ENCODE measurements at regions not wholly inside any gene's neighbourhood (a gene's known extent, or its start where the extent isn't known, plus 50 kb on each side); places are given as distances from the start of the nearest gene placed in this dataset.

DNA sequence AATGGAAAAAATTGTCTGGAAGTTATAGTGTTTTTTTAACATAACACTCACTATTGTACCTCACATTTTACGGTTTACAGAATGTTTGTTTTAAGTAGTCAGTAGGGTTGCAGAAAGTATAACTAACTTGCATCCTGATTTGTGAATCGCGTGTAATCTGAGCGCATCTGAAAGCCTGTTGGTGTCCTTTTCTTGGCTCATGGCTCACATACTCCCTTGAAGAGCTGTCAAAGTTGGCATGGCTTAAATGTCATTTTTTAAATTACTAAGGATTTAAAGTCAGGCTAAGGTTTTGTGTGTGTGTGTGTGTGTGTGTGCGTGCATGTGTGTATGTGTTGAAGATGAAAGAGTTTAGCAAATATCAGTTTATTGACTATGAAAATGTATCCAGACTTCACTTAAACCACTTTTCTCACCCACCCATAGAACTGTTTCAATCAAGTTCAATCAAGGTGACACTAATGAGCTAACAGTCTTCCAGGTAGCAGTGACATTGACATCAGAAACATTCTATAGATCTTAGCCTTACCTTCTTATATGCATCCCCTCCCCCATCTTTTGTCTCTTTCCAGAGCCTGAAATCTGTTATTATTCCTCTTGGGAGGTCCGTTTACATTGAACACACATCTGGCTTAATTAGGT, 480.4 kb upstream of the SGCG start:
- peak in 1 of 2 donors; percentile 28 for DNase-seq (ENCODE audit: low read depth in 2 of 2)
- Histone ChIP-seq H4K20me1 (ENCODE audit: control insufficient read depth, extremely low read depth, insufficient read depth, low read length) (no peaks in the 10 kb centered on the region), H3K27me3 (ENCODE audit: control insufficient read depth, insufficient read depth, low read length) (no peaks in the 10 kb centered on the region), H3K79me2 (ENCODE audit: control insufficient read depth, insufficient read depth, low read length) (no peaks in the 10 kb centered on the region), H3K4me3 (replicated peaks in 1 of 4; ENCODE audit: control extremely low read depth in 1 of 4, insufficient read depth in 1 of 4, low read depth in 3 of 4, low read length in 4 of 4) (no peak overlapping the region), H2AFZ (ENCODE audit: low read length) (no peak overlapping the region), H3K4me2 (ENCODE audit: extremely low read depth, insufficient read depth, low read length) (no peak overlapping the region), H3K9me3 (ENCODE audit: control insufficient read depth, insufficient read depth, low read depth, low read length) (no peaks in the 10 kb centered on the region), H3K36me3 (ENCODE audit: control insufficient read depth, insufficient read depth, low read length) (no peaks in the 10 kb centered on the region), H3K27ac (ENCODE audit: insufficient read depth, low read length) (no peak overlapping the region), H3K4me1 (ENCODE audit: control insufficient read depth, extremely low read depth, insufficient read depth, low read length) (no peaks in the 10 kb centered on the region), H3K9ac (ENCODE audit: insufficient read depth, low read length) (no peak overlapping the region)
- TF ChIP-seq EZH2 (IDR thresholded peaks at IDR 0.05; ENCODE audit: low read length, missing control alignments), result no peak
- no peak for TF ChIP-seq CTCF (conservative IDR thresholded peaks at IDR 0.05 in 1 of 2, IDR thresholded peaks at IDR 0.05 in 1 of 2; ENCODE audit: low read depth in 1 of 2, low read length in 2 of 2)

DNA sequence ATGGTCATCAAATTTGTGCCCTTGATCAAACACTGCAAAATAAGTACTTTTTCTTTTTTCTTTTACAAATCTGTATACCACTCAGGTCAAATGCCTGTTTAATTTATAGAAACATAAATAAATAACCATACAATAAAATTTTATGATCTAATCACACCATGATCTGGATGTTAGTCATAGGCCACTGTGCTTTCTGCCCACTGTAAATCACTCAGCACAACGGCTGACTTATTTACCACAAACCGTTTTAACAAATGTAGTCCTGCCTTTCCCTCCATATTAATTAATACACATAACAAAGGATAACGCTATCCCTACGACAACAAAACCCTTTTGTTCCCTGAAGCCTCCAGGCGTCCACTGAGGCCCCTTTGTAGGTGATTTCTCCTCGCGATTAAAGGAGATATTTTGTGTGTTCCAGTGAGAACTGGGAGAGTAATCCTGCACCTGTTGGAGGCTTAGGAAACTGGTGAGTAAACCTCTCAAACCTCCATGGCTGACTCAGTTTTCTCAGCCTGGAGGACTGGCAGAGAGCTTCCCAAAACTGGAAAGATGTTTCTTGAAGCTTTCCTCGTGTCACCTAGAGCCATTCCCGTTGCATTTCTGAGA, 477.1 kb upstream of the SGCG start:
- Histone ChIP-seq H3K27me3 (ENCODE audit: control insufficient read depth, insufficient read depth, low read length) (no peaks in the 10 kb centered on the region), H3K4me3 (replicated peaks in 1 of 4; ENCODE audit: control extremely low read depth in 1 of 4, insufficient read depth in 1 of 4, low read depth in 3 of 4, low read length in 4 of 4) (no peak overlapping the region), H3K79me2 (ENCODE audit: control insufficient read depth, insufficient read depth, low read length) (no peaks in the 10 kb centered on the region), H3K4me1 (ENCODE audit: control insufficient read depth, extremely low read depth, insufficient read depth, low read length) (no peaks in the 10 kb centered on the region), H3K36me3 (ENCODE audit: control insufficient read depth, insufficient read depth, low read length) (no peaks in the 10 kb centered on the region), H3K27ac (ENCODE audit: insufficient read depth, low read length) (no peak overlapping the region), H3K9ac (ENCODE audit: insufficient read depth, low read length) (no peak overlapping the region), H2AFZ (ENCODE audit: low read length) (no peak overlapping the region), H4K20me1 (ENCODE audit: control insufficient read depth, extremely low read depth, insufficient read depth, low read length) (no peaks in the 10 kb centered on the region), H3K9me3 (ENCODE audit: control insufficient read depth, insufficient read depth, low read depth, low read length) (no peaks in the 10 kb centered on the region), H3K4me2 (ENCODE audit: extremely low read depth, insufficient read depth, low read length) (no peak overlapping the region)
- peak in 1 of 2 donors; percentile 26 for DNase-seq (ENCODE audit: low read depth in 2 of 2)
- TF ChIP-seq EZH2 (IDR thresholded peaks at IDR 0.05; ENCODE audit: low read length, missing control alignments) (no peak), CTCF (conservative IDR thresholded peaks at IDR 0.05 in 1 of 2, IDR thresholded peaks at IDR 0.05 in 1 of 2; ENCODE audit: low read depth in 1 of 2, low read length in 2 of 2) (no peak)

DNA sequence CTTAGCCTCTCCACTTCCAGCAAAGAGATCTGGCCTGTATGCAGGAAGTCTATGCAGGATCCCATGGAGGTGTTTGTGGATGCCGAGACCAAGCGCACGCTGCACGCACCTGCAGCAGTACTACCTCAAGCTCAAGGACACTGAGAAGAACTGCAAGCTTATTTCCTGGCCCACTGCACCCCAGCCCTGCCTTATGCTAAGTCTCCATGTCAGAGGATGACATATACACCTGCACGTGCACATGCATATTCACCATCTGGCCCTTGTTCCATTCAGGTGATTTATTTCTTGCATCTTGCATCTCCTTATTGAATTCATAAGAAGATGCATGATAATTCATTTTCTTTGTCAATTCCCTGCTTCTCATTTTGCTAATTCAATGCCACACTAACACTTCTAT, 472.8 kb upstream of the SGCG start:
- H3K9me3 ChIP-seq (ENCODE audit: control insufficient read depth, insufficient read depth, low read depth, low read length), result no peaks in the 10 kb centered on the region
- H3K27me3 ChIP-seq (ENCODE audit: control insufficient read depth, insufficient read depth, low read length), result no peaks in the 10 kb centered on the region
- no peak overlapping the region for H3K4me3 ChIP-seq (replicated peaks in 1 of 4; ENCODE audit: control extremely low read depth in 1 of 4, insufficient read depth in 1 of 4, low read depth in 3 of 4, low read length in 4 of 4)
- TF ChIP-seq EZH2 (IDR thresholded peaks at IDR 0.05; ENCODE audit: low read length, missing control alignments) (no peak), CTCF (conservative IDR thresholded peaks at IDR 0.05 in 1 of 2, IDR thresholded peaks at IDR 0.05 in 1 of 2; ENCODE audit: low read depth in 1 of 2, low read length in 2 of 2) (no peak)
- H3K9ac ChIP-seq (ENCODE audit: insufficient read depth, low read length), result no peak overlapping the region
- no peaks in the 10 kb centered on the region for H3K4me1 ChIP-seq (ENCODE audit: control insufficient read depth, extremely low read depth, insufficient read depth, low read length)
- no peak for DNase-seq (ENCODE audit: low read depth in 2 of 2)
- H3K79me2 ChIP-seq (ENCODE audit: control insufficient read depth, insufficient read depth, low read length), result no peaks in the 10 kb centered on the region
- no peak overlapping the region for H2AFZ ChIP-seq (ENCODE audit: low read length)
- H3K4me2 ChIP-seq (ENCODE audit: extremely low read depth, insufficient read depth, low read length), result no peak overlapping the region
- H3K36me3 ChIP-seq (ENCODE audit: control insufficient read depth, insufficient read depth, low read length), result no peaks in the 10 kb centered on the region
- H4K20me1 ChIP-seq (ENCODE audit: control insufficient read depth, extremely low read depth, insufficient read depth, low read length), result no peaks in the 10 kb centered on the region
- no peak overlapping the region for H3K27ac ChIP-seq (ENCODE audit: insufficient read depth, low read length)
